GM21381 (cell line): ENCODE measurements at regions not wholly inside any gene's neighbourhood (a gene's known extent, or its start where the extent isn't known, plus 50 kb on each side); places are given as distances from the start of the nearest gene placed in this dataset.

Experiments used
- ATAC-seq: cut with Tn5 transposase; IDR thresholded peaks from one replicate; pipeline ENCODE4 v1.9.1; 2021; ENCODE audit warnings: mild to moderate bottlenecking, moderate library complexity; ENCODE audit not compliant: unreplicated experiment

DNA sequence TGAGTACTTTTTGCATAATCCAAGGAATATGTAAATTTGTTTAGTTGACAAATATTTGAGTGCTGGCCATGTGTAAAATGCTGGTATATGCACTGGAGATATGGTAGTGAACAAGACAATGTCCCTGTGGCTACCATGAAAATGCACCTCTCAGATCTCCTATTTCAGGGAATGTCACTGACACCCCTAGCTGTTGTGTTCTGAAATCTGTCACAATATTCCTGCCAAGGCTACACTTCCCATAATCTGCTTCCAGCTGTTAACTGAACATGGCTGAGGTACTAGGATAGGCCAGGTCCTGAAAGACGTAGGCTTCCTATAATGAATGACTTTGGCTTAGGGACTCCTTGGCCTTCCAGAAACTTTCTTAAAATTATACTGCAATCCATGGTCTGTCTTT lies 197.8 kb downstream of the ZNF648 start:
- ATAC-seq, result no peak

DNA sequence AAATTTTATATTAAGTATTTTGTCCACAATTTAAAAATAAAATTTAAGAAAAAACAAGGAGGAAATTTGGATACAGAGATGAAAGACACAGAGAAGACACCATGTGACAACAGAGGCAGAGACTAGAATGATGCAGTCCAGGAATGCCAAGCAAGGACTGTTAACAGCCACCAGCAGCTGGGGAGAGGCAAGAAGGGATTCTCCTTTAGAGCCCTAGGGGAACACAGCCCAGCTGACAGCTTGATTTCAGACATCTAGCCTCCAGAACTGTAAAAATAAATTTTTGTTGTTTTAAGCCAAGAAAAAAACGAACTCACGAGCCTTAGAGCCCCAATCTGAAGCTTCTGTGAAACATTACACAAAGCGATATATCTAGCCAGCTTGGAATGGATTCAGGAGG lies 198.5 kb downstream of the ZNF648 start:
- ATAC-seq, result no peak

DNA sequence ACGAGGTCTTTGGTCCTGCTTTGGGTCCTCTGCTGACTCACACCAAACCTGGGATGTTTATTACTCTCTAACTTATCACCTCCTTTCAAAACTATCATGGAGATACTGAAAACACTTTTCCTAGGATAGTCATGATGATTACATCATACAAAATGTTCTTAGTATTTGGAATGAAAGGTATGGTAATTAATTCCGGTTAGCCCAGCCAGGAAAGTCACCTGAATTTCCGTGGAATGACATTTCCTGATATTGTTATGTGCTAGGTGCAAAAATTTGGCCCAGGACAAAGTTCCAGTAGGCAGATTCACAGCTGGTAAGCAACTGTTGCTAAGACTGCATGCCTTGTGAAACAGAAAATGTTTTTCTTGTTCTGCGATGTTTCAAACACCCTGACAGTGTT lies 203.4 kb downstream of the ZNF648 start:
- no peak for ATAC-seq
